A673 (cell line): ENCODE measurements at regions not wholly inside any gene's neighbourhood (a gene's known extent, or its start where the extent isn't known, plus 50 kb on each side); places are given as distances from the start of the nearest gene placed in this dataset.

ENCODE experiments used
- BruUV-seq: library from RNA; stranded (reverse); fragments of 400-500 nt; replicated peaks from 2 replicates; lab custom pipeline; 2021; lab: Mats Ljungman, UMichigan
- CTCF ChIA-PET: fragments of 300-600 bp; sonication (Branson Sonifier 250); formaldehyde crosslinking; loops from one replicate; lab custom pipeline; 2022; ENCODE audit warnings: antibody characterized with exemption; lab: Charles Lee
- POLR2A ChIA-PET: fragments of 300-600 bp; sonication (Branson Sonifier 250); formaldehyde crosslinking; loops from one replicate; lab custom pipeline; 2022; ENCODE audit warnings: antibody characterized with exemption; ENCODE audit not compliant: low non-redundant PET; lab: Charles Lee
- DNase-seq: peaks from one replicate; pipeline ENCODE4 v3.0.0-alpha.2; 2015; ENCODE audit warnings: low spot score
- H3K27ac ChIP-seq: fragments of 200-600 bp; sonication (generic); 2 replicates; pipeline ENCODE4 v1.5.1; 2016; ENCODE audit warnings: mixed run types, low read depth, mild to moderate bottlenecking, mixed read lengths, antibody characterized with exemption, low read length; ENCODE audit not compliant: poor library complexity, severe bottlenecking
- H3K27me3 ChIP-seq: fragments of 200-600 bp; sonication (generic); replicated peaks from 2 replicates; pipeline ENCODE4 v1.6.1; 2017; ENCODE audit warnings: mixed run types, low read depth, mild to moderate bottlenecking, mixed read lengths, antibody characterized with exemption, low read length; ENCODE audit not compliant: insufficient read depth, poor library complexity
- H3K36me3 ChIP-seq: fragments of 200-600 bp; sonication (generic); 2 replicates; pipeline ENCODE4 v1.6.1; 2016; ENCODE audit warnings: mixed run types, mild to moderate bottlenecking, mixed read lengths, antibody characterized with exemption, low read length; ENCODE audit not compliant: insufficient read depth, poor library complexity, severe bottlenecking
- H3K4me1 ChIP-seq: fragments of 200-600 bp; sonication (generic); 2 replicates; pipeline ENCODE4 v1.6.1; 2017; ENCODE audit warnings: mixed run types, mild to moderate bottlenecking, mixed read lengths, antibody characterized with exemption, low read length; ENCODE audit not compliant: insufficient read depth, poor library complexity, severe bottlenecking
- H3K4me3 ChIP-seq: fragments of 200-600 bp; sonication (generic); 2 replicates; pipeline ENCODE4 v1.5.1; 2016; ENCODE audit warnings: low read depth, mixed run types, mild to moderate bottlenecking, mixed read lengths, low read length; ENCODE audit not compliant: poor library complexity, severe bottlenecking
- H3K9me3 ChIP-seq: fragments of 200-600 bp; sonication (generic); 2 replicates; pipeline ENCODE4 v1.6.1; 2016; ENCODE audit warnings: mixed run types, low read depth, mild to moderate bottlenecking, mixed read lengths, antibody characterized with exemption, low read length; ENCODE audit not compliant: poor library complexity, severe bottlenecking
- CTCF ChIP-seq: fragments of 300-800, 200-600 bp; sonication (generic); conservative IDR thresholded peaks from 2 replicates; pipeline ENCODE4 v1.5.1; 2017; ENCODE audit warnings: low read depth, mild to moderate bottlenecking, antibody characterized with exemption, low read length, moderate library complexity, mixed read lengths
- EZH2 ChIP-seq: fragments of 200-600 bp; sonication (generic); IDR thresholded peaks from 2 replicates; pipeline ENCODE4 v1.6.1; 2017; ENCODE audit warnings: borderline replicate concordance, low read depth, mild to moderate bottlenecking, mixed read lengths, antibody characterized with exemption, low read length; ENCODE audit not compliant: poor library complexity, severe bottlenecking
- intact Hi-C: fragments of 100-400 bp; cut with micrococcal nuclease; formaldehyde crosslinking; loops from one replicate; pipeline ENCODE4 v1.10.0; 2022; ENCODE audit not compliant: unreplicated experiment

GRCh38 chr2:44843641-44844310 is 97.7 kb upstream of the SIX3 start:
- Histone ChIP-seq H3K4me3 (no peak overlapping the region), H3K9me3 (no peaks in the 10 kb centered on the region), H3K36me3 (no peaks in the 10 kb centered on the region), H3K27me3 (peaks cover 19% of the 10 kb centered on the region), H3K4me1 (no peaks in the 10 kb centered on the region), H3K27ac (no peak overlapping the region)
- intact Hi-C loops, result no loop called here
- POLR2A ChIA-PET, result no interaction called here
- DNase-seq, result no peak
- no peak for TF ChIP-seq EZH2
- no peak for TF ChIP-seq CTCF
- CTCF ChIA-PET, result no interaction called here
- no TSS peak for BruUV-seq

- TF ChIP-seq EZH2 (no peak), CTCF (no peak)
- ChIA-PET CTCF (no interaction called here), POLR2A (interaction anchor here (0.6 kb wide), 1 partner anchor 283 kb away, joined by 12 read pairs; no protein-coding TSS in a partner anchor)
- H3K4me1 ChIP-seq, result no peaks in the 10 kb centered on the region
- no peak overlapping the region for H3K4me3 ChIP-seq
- H3K27me3 ChIP-seq, result peaks cover 27% of the 10 kb centered on the region
- intact Hi-C loops, result no loop called here
- DNase-seq, result no peak
- BruUV-seq, result no TSS peak
- H3K27ac ChIP-seq, result no peak overlapping the region
- H3K36me3 ChIP-seq, result no peaks in the 10 kb centered on the region
- no peaks in the 10 kb centered on the region for H3K9me3 ChIP-seq
Measured at GRCh38 chr2:44844651-44845270, 96.7 kb upstream of the SIX3 start.

- DNase-seq, result no peak
- Histone ChIP-seq H3K36me3 (no peaks in the 10 kb centered on the region), H3K9me3 (no peaks in the 10 kb centered on the region), H3K27ac (no peak overlapping the region), H3K4me3 (no peak overlapping the region), H3K4me1 (no peaks in the 10 kb centered on the region), H3K27me3 (peaks cover 53% of the 10 kb centered on the region)
- intact Hi-C loops, result no loop called here
- BruUV-seq, result no TSS peak
- ChIA-PET POLR2A (no interaction called here), CTCF (no interaction called here)
- TF ChIP-seq CTCF, result no peak
- TF ChIP-seq EZH2, result no peak
Measured at GRCh38 chr2:44848026-44848425, 93.5 kb upstream of the SIX3 start.
